NCI-H2107 treated with DMSO at 0.1 percent for 48 hours (cell line): ENCODE measurements at regions not wholly inside any gene's neighbourhood (a gene's known extent, or its start where the extent isn't known, plus 50 kb on each side); places are given as distances from the start of the nearest gene placed in this dataset.
"Not testable (repeated sequence)": the region's sequence is repeated elsewhere in the genome, so short reads cannot be mapped to it uniquely, and the experiment has no call there.

Experiments
- DNase-seq: peaks from one replicate; lab custom pipeline; 2025; ENCODE audit not compliant: unreplicated experiment; lab: John Stamatoyannopoulos, UW

DNA sequence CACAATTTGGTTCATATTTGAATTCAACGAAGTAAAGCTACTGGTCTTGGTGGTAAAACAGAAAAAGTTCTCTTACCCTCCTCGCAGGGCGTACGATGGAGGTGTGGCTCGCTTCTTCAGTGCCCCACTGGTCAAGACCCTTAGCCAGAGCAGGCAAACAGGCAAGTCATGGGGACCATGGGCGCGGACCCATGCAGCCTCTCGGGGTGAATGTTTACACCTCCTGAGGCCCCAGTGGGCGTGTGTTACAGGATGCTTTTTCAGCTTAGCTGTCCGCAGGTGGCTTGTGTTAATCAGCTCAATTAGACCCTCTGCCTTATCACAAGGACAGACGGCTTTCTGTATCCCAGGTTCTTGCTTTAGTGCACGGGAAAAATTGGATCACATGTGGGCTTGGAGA is 991.8 kb downstream of the GBE1 start:
- no peak for DNase-seq

DNA sequence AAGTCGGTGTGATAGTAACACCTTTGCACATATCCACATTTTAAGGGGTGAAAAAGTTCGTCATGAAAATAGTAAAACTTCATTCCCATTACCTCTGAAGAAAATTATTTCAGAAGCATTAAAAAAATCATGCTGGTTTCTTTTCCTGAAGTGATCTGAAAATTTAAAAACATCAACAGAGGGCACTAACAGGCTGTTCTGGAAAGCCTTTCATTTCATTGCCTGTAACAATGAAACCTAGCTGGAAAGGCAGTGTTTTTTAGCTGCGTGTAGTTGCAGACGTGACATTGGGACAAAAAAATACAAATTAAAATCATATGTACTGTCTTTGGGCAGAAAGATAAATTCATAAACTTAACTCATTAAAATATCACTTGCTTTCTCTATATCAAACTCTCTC is 993.8 kb downstream of the GBE1 start:
- no peak for DNase-seq

DNA sequence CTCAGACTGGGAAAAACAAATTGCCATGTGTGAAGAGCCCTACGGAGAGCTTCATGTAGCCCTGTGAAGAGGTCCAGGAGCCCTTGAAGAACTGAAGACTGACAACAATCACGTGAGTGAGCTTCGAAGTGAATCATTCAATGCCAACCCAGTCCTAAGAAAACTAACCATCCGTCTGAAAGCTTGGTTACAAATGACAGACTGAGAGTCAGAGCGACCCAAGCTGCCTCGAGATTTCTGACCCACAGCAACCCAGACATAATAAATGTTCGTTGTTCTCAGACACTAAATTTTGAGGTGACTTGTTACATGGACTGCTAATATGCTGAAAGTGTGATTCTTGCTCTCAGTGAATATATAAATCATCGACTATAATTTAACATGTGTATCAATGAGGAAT is 987.2 kb upstream of the ROBO1 start:
- DNase-seq: no peak

DNA sequence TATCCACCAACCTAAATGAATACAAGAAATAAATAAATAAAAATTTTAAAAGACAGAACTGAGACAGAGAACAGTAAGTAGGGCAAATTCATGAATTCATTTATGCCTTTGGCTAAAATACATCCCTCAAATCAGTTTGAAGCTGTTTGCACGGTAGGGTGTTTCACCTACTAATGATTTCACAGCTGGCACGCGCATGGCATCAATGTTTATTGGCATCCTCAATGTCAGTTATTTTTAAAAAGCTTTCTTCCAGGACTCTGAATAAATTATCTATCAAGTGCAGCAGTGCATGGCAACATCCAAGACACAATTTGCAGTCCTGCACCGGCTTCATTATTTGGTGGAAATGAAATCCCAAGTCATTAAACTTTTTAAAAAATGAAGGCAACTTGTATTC is 985.2 kb upstream of the ROBO1 start:
- no peak for DNase-seq

DNA sequence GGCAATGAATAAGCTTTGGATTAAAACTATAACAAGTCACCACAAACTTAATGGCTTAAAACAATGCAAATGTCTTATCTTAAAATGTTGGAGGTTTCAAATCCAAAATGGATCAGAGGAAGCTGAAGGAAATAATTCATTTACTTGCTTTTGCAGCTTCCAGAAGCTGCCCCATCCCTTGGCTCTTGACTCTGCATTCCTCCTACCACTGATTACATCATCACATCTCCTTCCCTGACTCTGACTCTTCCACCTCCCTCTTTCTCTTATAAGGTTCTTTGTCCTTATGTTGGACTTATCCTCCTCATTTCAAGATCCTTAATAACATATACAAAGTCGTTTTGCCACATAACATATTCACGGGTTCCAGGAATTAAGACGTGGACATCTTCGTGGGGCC is 982.8 kb upstream of the ROBO1 start:
- DNase-seq: no peak

DNA sequence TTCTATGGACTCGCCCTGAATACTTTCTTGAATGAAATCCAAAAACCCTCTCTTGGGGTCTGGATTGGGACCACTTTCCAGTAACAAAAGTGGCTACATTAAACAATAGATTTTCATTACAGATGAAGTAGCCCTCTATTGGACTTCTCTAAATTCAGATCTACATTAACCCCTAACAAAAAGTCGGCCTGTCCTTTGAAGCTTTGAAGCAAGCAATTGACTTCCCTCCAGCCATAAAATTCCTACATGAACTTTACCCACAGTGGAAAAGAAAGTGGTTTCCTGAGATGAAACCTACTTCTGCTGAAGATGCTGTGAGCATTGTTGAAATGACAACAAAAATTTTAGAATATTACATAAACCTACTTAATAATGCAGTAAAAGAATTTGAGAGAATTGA is 967.1 kb upstream of the ROBO1 start:
- DNase-seq: no peak

DNA sequence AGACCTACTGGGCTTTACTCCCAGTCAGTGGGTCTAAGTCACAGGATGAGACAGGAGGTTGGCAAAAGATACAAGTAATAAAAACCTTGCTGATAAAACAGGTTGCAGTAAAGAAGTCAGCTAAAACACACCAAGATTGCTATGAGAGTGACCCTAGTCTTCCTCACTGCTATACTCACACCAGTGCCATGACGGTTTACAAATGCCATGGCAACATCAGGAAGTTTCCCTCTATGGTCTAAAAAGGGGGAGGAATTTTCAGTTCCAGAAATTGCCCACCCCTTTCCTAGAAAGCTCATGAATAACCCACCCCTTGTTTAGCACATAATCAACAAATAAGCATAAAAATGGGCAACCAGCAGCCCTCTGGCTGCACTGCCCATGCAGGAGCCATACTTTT is 966.7 kb upstream of the ROBO1 start:
- no peak for DNase-seq

DNA sequence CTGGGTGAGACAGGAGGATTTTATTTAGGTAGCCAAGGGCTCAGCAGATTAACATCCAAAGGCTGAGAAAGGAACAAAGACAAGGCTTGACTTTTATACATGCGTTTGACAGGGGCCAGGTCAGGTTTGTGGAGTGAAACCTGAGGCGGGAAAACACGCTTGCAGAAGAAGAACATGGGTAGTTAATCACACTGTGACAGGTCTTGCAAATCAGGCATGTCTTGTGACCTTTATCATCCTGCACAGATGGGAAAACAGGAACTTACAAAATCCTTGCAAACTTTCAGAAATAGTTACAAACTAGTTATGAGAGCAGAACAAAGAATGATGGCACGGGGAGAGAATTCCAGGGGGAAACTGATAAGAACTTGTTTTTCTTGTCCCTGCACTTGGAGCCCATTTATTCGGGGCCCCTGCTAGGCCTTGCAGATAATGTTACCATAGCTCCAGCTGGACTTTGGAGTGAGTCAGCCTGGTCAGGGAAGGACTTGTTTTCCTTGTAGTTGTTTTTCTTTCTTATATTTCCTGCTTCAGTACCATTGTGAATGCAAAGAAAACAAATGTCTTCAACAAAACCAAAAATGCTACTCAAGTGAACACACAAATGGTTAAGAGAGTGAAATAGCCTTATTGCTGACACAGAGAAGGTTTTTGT is 965.9 kb upstream of the ROBO1 start:
- DNase-seq: no peak

DNA sequence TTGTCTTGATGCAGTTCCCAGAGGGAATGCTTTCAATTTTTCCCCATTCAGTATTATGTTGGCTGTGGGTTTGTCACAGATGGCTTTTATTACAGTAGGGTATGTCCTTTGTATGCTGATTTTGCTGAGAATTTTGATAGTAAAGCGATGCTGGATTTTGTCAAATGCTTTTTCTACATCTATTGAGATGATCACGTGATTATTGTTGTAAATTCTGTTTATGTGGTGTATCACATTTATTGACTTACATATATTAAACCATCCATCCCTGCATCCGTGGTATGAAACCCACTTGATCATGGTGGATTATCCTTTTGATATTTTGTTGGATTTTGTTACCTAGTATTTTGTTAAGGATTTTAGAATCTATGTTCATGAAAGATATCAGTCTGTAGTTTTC is 959.8 kb upstream of the ROBO1 start:
- DNase-seq: not testable (repeated sequence)

DNA sequence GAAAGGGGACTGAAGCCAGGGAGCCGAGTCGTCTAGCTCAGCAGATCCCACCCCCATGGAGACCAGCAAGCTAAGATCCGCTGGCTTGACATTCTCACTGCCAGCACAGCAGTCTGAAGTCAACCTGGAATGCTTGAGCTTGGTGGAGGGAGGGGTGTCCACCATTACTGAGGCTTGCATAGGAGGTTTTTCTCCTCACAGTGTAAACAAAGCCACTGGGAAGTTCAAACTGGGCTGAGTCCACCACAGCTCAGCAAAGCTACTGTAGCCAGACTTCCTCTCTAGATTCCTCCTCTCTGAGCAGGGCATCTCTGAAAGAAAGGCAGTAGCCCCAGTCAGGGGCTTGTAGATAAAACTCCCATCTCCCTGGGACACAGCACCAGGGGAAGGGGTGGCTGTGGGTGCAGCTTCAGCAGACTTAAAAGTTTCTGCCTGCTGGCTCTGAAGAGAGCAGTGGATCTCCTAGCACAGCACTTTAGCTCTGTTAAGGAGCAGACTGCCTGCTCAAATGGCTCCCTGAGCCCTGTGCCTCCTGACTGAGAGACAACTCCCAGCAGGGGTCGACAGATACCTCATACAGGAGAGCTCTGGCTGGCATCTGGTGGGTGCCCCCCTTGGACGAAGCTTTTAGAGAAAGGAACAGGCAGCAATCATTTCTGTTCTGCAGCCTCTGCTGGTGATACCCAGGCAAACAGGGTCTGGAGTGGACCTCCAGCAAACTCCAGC is 942.0 kb upstream of the ROBO1 start:
- DNase-seq: not testable (repeated sequence)

DNA sequence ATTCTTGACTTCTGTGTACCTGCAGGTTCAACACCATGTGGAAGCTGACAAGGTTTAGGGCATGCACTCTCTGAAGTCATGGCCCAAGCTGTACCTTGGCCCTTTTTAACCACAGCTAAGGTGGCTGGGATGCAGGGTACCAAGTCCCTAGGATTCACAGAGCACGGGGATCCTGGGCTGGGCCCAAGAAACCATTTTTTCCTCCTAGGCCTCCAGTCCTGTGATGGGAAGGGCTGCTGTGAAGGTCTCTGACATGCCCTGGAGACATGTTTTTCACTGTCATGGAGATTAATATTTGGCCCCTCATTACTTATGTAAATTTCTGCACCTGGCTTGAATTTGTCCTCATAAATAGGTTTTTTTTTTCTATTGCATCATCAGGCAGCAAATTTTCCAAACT is 937.5 kb upstream of the ROBO1 start:
- DNase-seq: no peak

DNA sequence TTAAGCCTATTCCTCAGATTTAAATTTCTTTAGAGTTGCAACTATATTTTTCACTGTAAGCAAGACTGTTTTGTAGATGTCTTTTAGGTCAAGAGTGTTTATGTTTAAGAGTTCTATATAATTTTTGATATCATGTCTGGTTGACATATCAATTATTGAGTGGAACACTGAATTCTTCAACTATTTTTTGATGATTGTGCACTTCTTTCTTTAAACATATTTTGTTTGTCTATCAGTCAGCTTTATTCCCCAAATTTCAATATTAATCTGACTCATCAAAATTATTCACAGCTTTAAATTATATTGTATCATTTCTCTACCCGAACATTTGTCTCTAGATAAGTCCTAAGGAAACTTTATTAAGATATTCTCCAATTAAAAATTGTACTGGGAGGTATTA is 933.6 kb upstream of the ROBO1 start:
- no peak for DNase-seq

DNA sequence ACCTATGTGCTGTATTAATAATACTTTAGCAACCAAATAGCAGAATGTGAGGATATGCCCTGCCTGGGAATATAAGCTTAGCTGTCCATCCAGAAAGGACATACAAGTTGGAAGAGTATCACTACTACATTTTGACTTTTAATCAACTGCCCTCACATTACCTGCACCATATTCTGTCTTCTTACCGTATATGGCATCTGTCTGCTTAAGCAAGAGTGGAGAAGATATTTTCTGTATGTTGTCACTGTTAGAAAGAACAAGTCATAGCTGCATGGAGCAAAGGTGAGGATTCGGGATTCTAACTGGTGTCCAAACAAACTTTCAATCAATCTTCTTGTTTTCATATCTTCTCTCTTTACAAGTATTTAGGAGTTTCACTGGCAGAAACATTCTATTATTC is 929.5 kb upstream of the ROBO1 start:
- DNase-seq: no peak

DNA sequence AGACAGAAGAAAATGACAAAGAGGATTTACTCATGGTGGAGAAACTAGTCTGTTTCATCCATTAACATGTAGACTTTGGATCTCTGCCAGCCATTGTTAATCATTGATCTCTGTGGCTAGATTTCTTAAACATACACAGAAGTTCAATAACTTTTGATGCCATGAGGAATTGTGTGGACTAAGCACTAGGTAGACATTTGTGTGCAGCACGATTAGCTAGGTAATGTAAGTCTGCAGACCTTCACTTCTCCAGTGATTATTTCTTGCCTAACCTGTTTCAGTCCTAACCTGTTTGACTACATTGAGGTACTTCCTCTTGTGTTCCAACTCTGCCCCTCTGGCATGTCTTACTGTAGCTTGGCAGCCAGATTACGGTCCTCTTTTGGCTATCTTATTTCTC is 928.5 kb upstream of the ROBO1 start:
- DNase-seq: no peak

DNA sequence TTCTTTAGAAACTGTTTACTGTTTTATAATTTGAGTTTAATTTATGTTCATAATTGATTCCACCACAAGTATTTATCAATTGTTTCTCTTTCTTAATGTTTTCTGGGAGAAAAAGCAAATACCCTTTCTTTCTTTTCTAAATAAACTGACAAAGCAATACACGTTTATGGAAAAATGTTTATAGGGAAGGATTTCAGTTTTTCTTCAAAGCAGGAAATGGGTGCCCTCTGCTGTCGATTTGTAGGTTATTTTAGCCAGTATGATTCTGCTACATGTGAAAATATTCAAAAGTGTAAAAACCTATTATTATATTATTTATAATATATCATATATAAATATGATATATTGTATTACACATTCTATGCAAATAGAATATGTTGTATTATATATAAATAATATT is 921.0 kb upstream of the ROBO1 start:
- DNase-seq: peak; percentile 15

DNA sequence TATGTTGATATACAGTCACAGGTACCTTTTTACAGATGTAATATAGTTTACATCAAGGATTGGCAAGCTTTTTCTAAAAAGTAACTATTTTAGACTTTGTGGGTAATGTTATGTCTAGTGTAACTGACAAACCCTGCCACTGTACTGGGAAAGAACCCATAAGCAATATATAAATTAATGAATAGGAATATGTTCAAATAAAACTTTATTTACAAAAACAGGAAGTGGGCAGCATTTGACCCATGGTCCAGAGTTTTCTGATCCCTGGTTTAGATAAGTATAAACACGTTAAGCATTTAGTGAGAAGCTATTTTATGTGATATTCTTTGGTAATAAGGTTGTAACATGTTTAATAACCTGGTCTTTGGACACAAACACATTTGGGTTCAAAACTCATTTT is 915.2 kb upstream of the ROBO1 start:
- DNase-seq: no peak

DNA sequence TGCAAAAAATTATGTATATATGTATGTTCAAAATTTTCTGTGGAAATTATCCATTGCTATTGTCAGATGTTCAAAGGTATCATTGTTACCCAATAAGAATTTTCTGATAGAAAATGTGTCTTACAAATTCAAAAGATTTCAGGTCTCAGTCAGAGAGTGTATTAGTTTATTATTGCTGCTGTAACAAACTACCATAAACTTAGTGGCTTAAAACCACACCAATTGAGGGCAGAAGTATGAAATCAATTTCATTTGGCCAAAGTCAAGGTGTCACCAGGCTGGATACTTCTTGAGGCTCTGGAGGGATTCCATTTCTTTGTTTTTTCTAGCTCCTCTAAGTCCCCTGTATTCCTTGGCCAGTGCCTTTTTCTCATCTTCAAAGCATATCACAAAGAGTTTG is 914.4 kb upstream of the ROBO1 start:
- no peak for DNase-seq

DNA sequence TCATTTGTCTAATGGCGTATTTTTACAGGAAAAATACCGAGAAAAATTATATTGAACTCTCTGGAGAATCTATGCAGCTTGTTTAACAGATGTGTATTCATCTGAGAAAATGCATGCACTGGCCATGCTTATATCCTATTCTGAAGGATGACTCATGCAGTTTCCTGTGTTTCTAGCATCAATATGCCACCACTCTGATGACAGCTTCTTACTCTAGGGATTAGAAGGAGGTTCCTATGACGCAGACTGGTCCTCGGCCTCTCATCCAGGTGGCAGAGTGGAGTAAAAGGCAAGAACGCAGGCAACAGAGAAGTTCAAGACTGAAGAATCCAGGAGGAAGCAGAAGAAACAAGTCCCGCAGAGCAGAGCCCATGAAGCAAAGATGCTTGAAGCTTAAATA is 910.0 kb upstream of the ROBO1 start:
- DNase-seq: no peak

DNA sequence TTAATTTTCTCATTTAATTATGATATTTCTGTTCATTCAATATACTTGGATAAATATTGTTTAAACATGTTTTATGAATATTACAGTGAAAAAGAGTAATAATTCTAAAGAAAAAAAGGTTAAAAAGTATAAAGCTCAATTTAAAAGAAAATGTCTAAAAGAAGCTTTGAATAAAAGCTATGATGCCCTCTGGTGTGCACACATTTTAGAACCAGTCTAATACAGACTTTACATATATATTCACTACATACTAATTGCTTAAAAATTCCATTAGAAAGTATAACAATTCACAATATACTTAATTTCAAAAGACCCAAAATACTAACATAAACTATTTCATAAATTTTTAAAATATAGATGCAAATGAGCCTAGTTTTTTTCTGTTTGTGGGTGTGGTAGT is 909.1 kb upstream of the ROBO1 start:
- DNase-seq: no peak

DNA sequence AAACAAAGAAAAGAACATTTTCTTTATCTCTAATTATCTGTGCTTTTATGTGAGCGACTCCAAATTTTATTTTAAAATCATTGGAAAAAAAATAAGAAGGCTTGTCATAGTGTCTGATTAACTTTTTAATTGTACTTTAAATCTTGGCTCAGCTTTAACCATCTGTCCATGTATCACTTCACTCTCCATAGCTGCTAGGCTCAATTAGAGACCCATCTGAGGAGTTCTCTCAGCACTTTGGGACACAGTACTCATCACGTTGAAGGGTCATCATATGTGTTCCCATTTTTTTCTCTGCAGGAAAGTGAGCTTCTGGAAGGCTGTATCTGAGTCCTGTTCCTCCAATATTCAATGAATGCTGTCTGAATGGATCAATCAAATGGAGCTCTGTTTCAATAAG is 908.5 kb upstream of the ROBO1 start:
- DNase-seq: no peak

DNA sequence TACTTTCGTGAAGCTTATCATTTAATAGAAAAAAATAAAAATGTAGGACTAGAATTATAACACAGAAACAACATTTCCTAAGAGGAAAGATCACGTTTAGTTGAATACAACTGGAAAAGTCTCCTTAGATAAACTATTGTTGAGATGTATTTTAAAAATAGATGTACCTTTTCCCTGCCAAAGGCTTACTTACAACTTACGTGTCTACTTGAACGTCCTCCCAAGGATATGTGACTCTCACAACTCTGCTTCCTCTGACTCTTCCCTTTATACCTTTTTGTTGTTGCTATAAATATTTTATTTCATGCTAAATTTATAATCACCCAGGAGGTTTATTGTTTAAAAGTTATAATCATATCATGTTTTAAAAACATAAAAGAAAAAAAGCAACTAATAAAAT is 908.0 kb upstream of the ROBO1 start:
- DNase-seq: no peak

DNA sequence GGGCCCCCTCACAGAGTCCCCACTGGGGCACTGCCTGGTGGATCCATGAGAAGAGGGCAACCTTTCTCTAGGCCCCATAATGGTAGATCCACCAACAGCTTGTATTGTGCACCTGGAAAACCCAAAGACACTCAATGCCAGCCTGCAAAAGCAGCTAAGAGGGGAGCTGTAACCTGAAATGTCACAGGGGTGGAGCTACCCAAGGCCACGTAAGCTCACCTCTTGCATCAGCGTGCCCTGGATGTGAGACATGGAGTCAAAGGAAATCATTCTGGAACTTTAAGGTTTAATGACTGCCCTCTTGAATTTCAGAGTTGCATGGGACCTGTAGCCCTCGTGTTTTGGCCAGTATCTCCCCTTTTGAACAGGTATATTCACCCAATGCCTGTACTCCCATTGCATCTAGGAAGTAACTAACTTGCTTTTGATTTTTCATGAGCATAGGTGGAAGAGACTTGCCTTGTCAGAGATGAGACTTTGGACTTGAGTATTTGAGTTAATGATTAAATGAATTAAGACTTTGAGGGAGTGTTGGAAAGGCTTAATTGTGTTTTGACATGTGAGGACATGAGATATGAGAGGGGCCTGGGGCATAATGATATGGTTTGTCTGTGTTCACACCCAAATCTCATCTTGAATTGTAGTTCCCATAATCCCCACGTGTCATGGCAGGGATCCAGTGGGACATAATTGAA is 900.9 kb upstream of the ROBO1 start:
- no peak for DNase-seq

DNA sequence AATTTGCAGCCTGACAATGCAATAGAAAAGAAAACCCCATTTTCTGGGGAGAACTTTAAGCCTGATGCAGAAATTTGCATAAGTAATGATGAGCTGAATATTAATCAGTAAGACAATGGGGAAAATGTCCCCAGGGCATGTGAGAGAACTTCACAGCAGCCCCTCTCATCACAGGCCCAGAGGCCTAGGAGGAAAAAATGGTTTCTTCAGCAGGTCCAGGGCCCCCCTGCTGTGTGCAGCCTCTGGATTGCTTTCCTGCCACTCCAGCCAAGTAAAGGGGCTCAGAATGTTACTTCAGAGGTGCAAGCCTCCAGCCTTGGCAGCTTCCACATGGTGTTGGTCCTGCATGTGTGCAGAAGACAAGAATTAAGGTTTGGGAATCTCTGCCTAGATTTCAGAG is 900.3 kb upstream of the ROBO1 start:
- no peak for DNase-seq
